ENCODE measurements at regions not wholly inside any gene's neighbourhood (a gene's known extent, or its start where the extent isn't known, plus 50 kb on each side); places are given as distances from the start of the nearest gene placed in this dataset.

- H3K56ac ChIP-seq (ENCODE audit: low read length): no peak overlapping the region
- H3K4ac ChIP-seq (ENCODE audit: low read depth, low read length): no peak overlapping the region
- no peak overlapping the region for H2BK15ac ChIP-seq (replicated peaks; ENCODE audit: low read depth)
- no peaks in the 10 kb centered on the region for H3K79me2 ChIP-seq (ENCODE audit: control insufficient read depth, insufficient read depth, low read length)
- no peak for DNase-seq
- no peak overlapping the region for H2BK5ac ChIP-seq (ENCODE audit: low read length)
- no peaks in the 10 kb centered on the region for H3K36me3 ChIP-seq (ENCODE audit: control insufficient read depth, insufficient read depth, low read length)
- H4K5ac ChIP-seq (ENCODE audit: low read length): no peak overlapping the region
- H3K79me1 ChIP-seq (ENCODE audit: low read length): no peaks in the 10 kb centered on the region
- peaks cover 2% of the 10 kb centered on the region for H3K4me1 ChIP-seq (ENCODE audit: control insufficient read depth, low read depth, low read length)
- H3K23ac ChIP-seq (ENCODE audit: low read length): no peak overlapping the region
- H3K27ac ChIP-seq (ENCODE audit: low read depth, low read length): no peak overlapping the region
- no peak overlapping the region for H3K4me2 ChIP-seq (ENCODE audit: low read length)
- H3K27me3 ChIP-seq (ENCODE audit: insufficient read depth, low read length, poor library complexity): no peaks in the 10 kb centered on the region
- H3K18ac ChIP-seq (ENCODE audit: low read length): no peak overlapping the region
- no peak overlapping the region for H2AK5ac ChIP-seq (ENCODE audit: low read length)
- H4K8ac ChIP-seq (ENCODE audit: low read depth, low read length): no peak overlapping the region
- H3K9ac ChIP-seq (ENCODE audit: low read length): no peak overlapping the region
- H3K4me3 ChIP-seq (ENCODE audit: low read length): no peak overlapping the region
- H2BK120ac ChIP-seq (ENCODE audit: low read depth, low read length): no peak overlapping the region
Observed at GRCh38 chr11:112615238-112615637, 346.0 kb upstream of the NCAM1 start.

DNA sequence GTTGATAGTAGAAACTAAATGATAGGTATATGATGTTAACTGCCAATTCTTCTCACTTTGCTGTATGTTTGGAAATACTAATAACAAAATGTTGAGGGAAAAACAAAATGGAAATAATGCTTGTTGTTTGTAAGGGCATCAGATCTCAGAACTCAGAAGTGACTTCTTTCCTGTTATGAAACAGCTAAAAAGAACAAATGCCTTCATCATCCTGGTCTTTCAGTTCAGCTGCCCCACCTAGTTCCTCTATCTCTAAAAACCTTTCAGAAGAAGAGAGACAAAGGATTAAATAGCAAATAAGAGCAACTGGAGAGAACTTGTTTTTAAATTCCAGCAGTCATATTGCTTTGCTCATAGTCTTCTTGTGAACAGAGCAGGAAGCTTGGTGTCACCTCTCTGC is 345.3 kb upstream of the NCAM1 start:
- Histone ChIP-seq H4K5ac (ENCODE audit: low read length) (no peak overlapping the region), H3K4me2 (ENCODE audit: low read length) (no peak overlapping the region), H3K56ac (ENCODE audit: low read length) (no peak overlapping the region), H2BK15ac (replicated peaks; ENCODE audit: low read depth) (no peak overlapping the region), H3K4ac (ENCODE audit: low read depth, low read length) (no peak overlapping the region), H2BK5ac (ENCODE audit: low read length) (no peak overlapping the region), H3K27me3 (ENCODE audit: insufficient read depth, low read length, poor library complexity) (no peaks in the 10 kb centered on the region), H3K27ac (ENCODE audit: low read depth, low read length) (no peak overlapping the region), H3K23ac (ENCODE audit: low read length) (no peak overlapping the region), H3K36me3 (ENCODE audit: control insufficient read depth, insufficient read depth, low read length) (no peaks in the 10 kb centered on the region), H3K79me1 (ENCODE audit: low read length) (no peaks in the 10 kb centered on the region), H2AK5ac (ENCODE audit: low read length) (no peak overlapping the region), H3K18ac (ENCODE audit: low read length) (no peak overlapping the region), H3K4me3 (ENCODE audit: low read length) (no peak overlapping the region), H4K8ac (ENCODE audit: low read depth, low read length) (no peak overlapping the region), H3K79me2 (ENCODE audit: control insufficient read depth, insufficient read depth, low read length) (no peaks in the 10 kb centered on the region), H2BK120ac (ENCODE audit: low read depth, low read length) (no peak overlapping the region), H3K9ac (ENCODE audit: low read length) (no peak overlapping the region), H3K4me1 (ENCODE audit: control insufficient read depth, low read depth, low read length) (peaks cover 2% of the 10 kb centered on the region)
- no peak for DNase-seq

DNA sequence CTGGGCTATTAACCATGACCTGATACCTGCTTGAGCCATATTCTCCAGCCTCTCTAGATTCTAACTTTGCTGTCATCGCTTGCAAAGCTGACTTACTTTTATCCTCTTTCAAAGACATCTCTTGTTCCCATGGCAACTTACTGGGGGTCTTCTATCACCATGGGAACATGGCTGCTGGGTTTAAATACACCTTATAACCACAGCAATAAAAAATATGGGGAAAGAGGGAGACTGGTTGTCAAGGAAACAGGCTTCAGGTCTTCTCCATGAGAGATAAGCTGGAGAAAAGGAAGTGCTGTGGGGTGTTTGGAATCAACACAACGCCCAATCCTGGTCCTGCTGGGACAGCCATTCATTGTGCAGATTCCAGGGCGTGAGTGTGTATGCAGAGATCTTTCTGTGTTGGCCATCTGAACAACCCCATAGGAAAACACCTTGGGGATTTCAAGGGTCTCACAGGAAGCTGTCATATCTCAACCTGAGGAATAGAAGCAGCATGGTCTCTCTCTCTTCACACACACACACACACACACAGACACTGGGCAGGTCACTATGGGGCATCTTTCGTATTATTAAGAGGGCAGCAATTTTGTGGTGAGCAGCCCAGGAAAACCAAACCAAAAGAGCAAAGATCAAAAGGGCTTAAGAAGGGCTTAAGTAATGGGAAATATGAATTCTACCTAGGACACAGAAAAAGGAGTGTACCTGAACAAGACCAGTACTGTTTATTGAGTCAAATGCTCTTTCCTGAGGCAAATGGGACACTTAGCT is 344.7 kb upstream of the NCAM1 start:
- no peak overlapping the region for H4K8ac ChIP-seq (ENCODE audit: low read depth, low read length)
- H3K36me3 ChIP-seq (ENCODE audit: control insufficient read depth, insufficient read depth, low read length): no peaks in the 10 kb centered on the region
- H3K23ac ChIP-seq (ENCODE audit: low read length): no peak overlapping the region
- no peak overlapping the region for H3K9ac ChIP-seq (ENCODE audit: low read length)
- H3K4ac ChIP-seq (ENCODE audit: low read depth, low read length): no peak overlapping the region
- no peaks in the 10 kb centered on the region for H3K79me1 ChIP-seq (ENCODE audit: low read length)
- no peak overlapping the region for H2BK5ac ChIP-seq (ENCODE audit: low read length)
- no peak overlapping the region for H3K4me2 ChIP-seq (ENCODE audit: low read length)
- peaks cover 2% of the 10 kb centered on the region for H3K4me1 ChIP-seq (ENCODE audit: control insufficient read depth, low read depth, low read length)
- peak; percentile 19 for DNase-seq
- H2BK15ac ChIP-seq (replicated peaks; ENCODE audit: low read depth): no peak overlapping the region
- no peak overlapping the region for H4K5ac ChIP-seq (ENCODE audit: low read length)
- no peaks in the 10 kb centered on the region for H3K27me3 ChIP-seq (ENCODE audit: insufficient read depth, low read length, poor library complexity)
- no peak overlapping the region for H3K56ac ChIP-seq (ENCODE audit: low read length)
- H3K27ac ChIP-seq (ENCODE audit: low read depth, low read length): no peak overlapping the region
- H3K4me3 ChIP-seq (ENCODE audit: low read length): no peak overlapping the region
- H3K18ac ChIP-seq (ENCODE audit: low read length): no peak overlapping the region
- no peak overlapping the region for H2BK120ac ChIP-seq (ENCODE audit: low read depth, low read length)
- no peak overlapping the region for H2AK5ac ChIP-seq (ENCODE audit: low read length)
- H3K79me2 ChIP-seq (ENCODE audit: control insufficient read depth, insufficient read depth, low read length): no peaks in the 10 kb centered on the region
- no CpG with 5 or more reads among the region's 4 CpGs for WGBS (ENCODE audit: extremely low coverage, insufficient coverage, low lambda C conversion rate)

GRCh38 chr11:112617098-112617425 is 344.2 kb upstream of the NCAM1 start:
- Histone ChIP-seq H3K4me3 (ENCODE audit: low read length) (no peak overlapping the region), H2BK15ac (replicated peaks; ENCODE audit: low read depth) (no peak overlapping the region), H2BK120ac (ENCODE audit: low read depth, low read length) (no peak overlapping the region), H3K27me3 (ENCODE audit: insufficient read depth, low read length, poor library complexity) (no peaks in the 10 kb centered on the region), H2BK5ac (ENCODE audit: low read length) (no peak overlapping the region), H3K18ac (ENCODE audit: low read length) (no peak overlapping the region), H4K8ac (ENCODE audit: low read depth, low read length) (no peak overlapping the region), H3K56ac (ENCODE audit: low read length) (no peak overlapping the region), H4K5ac (ENCODE audit: low read length) (no peak overlapping the region), H3K23ac (ENCODE audit: low read length) (no peak overlapping the region), H3K79me1 (ENCODE audit: low read length) (no peaks in the 10 kb centered on the region), H3K4ac (ENCODE audit: low read depth, low read length) (no peak overlapping the region), H2AK5ac (ENCODE audit: low read length) (no peak overlapping the region), H3K27ac (ENCODE audit: low read depth, low read length) (no peak overlapping the region), H3K36me3 (ENCODE audit: control insufficient read depth, insufficient read depth, low read length) (no peaks in the 10 kb centered on the region), H3K4me1 (ENCODE audit: control insufficient read depth, low read depth, low read length) (peaks cover 2% of the 10 kb centered on the region), H3K9ac (ENCODE audit: low read length) (no peak overlapping the region), H3K4me2 (ENCODE audit: low read length) (no peak overlapping the region), H3K79me2 (ENCODE audit: control insufficient read depth, insufficient read depth, low read length) (no peaks in the 10 kb centered on the region)
- WGBS (ENCODE audit: extremely low coverage, insufficient coverage, low lambda C conversion rate): no CpG with 5 or more reads among the region's 2 CpGs
- no peak for DNase-seq

DNA sequence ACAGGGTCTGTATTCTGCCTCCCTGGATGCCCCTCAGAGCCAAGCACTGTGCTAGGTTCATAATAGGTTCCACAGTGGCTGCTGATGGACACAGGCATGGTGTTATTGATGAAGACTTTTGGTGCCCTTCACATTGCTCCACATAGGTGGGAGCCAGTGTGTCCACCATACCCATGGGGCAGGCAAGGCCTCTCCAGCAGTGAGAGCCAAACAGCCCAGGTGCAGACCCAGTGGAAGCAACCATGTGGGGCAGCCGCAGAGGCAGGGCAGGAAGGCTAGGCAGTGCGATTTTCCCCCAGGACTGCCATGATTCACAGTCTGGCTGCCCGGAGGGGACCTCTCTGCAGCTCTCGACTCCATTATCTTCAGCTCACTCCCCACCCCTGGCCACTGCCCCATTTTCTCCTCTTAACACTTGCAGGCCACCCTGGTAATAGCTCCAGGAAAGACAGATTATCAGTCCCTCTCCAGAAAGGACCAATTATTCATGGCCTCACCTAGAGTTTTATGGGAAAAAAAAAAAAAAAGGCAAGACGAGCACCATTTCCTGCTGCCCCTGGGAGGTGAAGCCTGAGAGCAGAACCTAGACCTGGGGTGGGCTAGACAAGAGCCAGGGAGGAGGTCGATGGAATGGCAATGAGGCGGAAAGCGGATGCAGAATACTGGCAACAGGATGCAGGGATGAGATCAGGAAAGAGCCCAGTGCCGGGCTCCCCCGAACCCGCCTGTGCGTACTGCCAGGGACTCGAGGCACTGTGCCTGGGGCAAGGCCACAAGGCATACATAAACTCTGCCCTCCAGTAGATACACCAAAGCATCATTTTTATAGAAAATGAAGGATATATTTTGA is 343.0 kb upstream of the NCAM1 start:
- H3K4me3 ChIP-seq (ENCODE audit: low read length): no peak overlapping the region
- no peaks in the 10 kb centered on the region for H3K4me1 ChIP-seq (ENCODE audit: control insufficient read depth, low read depth, low read length)
- no CpG with 5 or more reads among the region's 13 CpGs for WGBS (ENCODE audit: extremely low coverage, insufficient coverage, low lambda C conversion rate)
- H3K23ac ChIP-seq (ENCODE audit: low read length): no peak overlapping the region
- no peak overlapping the region for H4K8ac ChIP-seq (ENCODE audit: low read depth, low read length)
- H3K27me3 ChIP-seq (ENCODE audit: insufficient read depth, low read length, poor library complexity): no peaks in the 10 kb centered on the region
- H3K9ac ChIP-seq (ENCODE audit: low read length): no peak overlapping the region
- no peak overlapping the region for H3K4ac ChIP-seq (ENCODE audit: low read depth, low read length)
- no peak overlapping the region for H2AK5ac ChIP-seq (ENCODE audit: low read length)
- H3K79me2 ChIP-seq (ENCODE audit: control insufficient read depth, insufficient read depth, low read length): no peaks in the 10 kb centered on the region
- H3K56ac ChIP-seq (ENCODE audit: low read length): peak overlapping the region; percentile 54
- H2BK15ac ChIP-seq (replicated peaks; ENCODE audit: low read depth): no peak overlapping the region
- no peaks in the 10 kb centered on the region for H3K36me3 ChIP-seq (ENCODE audit: control insufficient read depth, insufficient read depth, low read length)
- H3K27ac ChIP-seq (ENCODE audit: low read depth, low read length): no peak overlapping the region
- no peak overlapping the region for H2BK5ac ChIP-seq (ENCODE audit: low read length)
- H3K18ac ChIP-seq (ENCODE audit: low read length): no peak overlapping the region
- no peaks in the 10 kb centered on the region for H3K79me1 ChIP-seq (ENCODE audit: low read length)
- DNase-seq: peak; percentile 13
- H4K5ac ChIP-seq (ENCODE audit: low read length): no peak overlapping the region
- no peak overlapping the region for H3K4me2 ChIP-seq (ENCODE audit: low read length)
- no peak overlapping the region for H2BK120ac ChIP-seq (ENCODE audit: low read depth, low read length)

Data from mesendoderm (in vitro differentiated cells).